Loucy (cell line): ENCODE measurements at regions not wholly inside any gene's neighbourhood (a gene's known extent, or its start where the extent isn't known, plus 50 kb on each side); places are given as distances from the start of the nearest gene placed in this dataset.

ENCODE experiments used
- CTCF ChIP-seq: fragments of 200-600 bp; sonication (generic); conservative IDR thresholded peaks from 2 replicates; pipeline ENCODE4 v1.5.1; 2014; ENCODE audit warnings: mild to moderate bottlenecking, antibody characterized with exemption, low read length
- EZH2phosphoT487 ChIP-seq: fragments of 200-600 bp; IDR thresholded peaks from 2 replicates; pipeline ENCODE4 v1.6.1; 2018; ENCODE audit warnings: antibody characterized with exemption, mild to moderate bottlenecking, moderate library complexity, borderline replicate concordance

GRCh38 chr11:101348786-101349185 lies 219.2 kb upstream of the PGR start:
- no peak for TF ChIP-seq CTCF
- TF ChIP-seq EZH2phosphoT487: no peak
